ENCODE measurements at regions not wholly inside any gene's neighbourhood (a gene's known extent, or its start where the extent isn't known, plus 50 kb on each side); places are given as distances from the start of the nearest gene placed in this dataset.

- Histone ChIP-seq H3K27me3 (ENCODE audit: insufficient read depth, poor library complexity, severe bottlenecking) (no peaks in the 10 kb centered on the region), H3K4me3 (replicated peaks; ENCODE audit: insufficient read depth, low read length) (no peak overlapping the region), H3K27ac (replicated peaks) (no peak overlapping the region)
- TF ChIP-seq, protein P1, sequence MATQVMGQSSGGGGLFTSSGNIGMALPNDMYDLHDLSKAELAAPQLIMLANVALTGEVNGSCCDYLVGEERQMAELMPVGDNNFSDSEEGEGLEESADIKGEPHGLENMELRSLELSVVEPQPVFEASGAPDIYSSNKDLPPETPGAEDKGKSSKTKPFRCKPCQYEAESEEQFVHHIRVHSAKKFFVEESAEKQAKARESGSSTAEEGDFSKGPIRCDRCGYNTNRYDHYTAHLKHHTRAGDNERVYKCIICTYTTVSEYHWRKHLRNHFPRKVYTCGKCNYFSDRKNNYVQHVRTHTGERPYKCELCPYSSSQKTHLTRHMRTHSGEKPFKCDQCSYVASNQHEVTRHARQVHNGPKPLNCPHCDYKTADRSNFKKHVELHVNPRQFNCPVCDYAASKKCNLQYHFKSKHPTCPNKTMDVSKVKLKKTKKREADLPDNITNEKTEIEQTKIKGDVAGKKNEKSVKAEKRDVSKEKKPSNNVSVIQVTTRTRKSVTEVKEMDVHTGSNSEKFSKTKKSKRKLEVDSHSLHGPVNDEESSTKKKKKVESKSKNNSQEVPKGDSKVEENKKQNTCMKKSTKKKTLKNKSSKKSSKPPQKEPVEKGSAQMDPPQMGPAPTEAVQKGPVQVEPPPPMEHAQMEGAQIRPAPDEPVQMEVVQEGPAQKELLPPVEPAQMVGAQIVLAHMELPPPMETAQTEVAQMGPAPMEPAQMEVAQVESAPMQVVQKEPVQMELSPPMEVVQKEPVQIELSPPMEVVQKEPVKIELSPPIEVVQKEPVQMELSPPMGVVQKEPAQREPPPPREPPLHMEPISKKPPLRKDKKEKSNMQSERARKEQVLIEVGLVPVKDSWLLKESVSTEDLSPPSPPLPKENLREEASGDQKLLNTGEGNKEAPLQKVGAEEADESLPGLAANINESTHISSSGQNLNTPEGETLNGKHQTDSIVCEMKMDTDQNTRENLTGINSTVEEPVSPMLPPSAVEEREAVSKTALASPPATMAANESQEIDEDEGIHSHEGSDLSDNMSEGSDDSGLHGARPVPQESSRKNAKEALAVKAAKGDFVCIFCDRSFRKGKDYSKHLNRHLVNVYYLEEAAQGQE (IDR thresholded peaks at IDR 0.05; ENCODE audit: insufficient replicate concordance, low read depth), result no peak
- TF ChIP-seq POLR2AphosphoS5 (IDR thresholded peaks at IDR 0.05; ENCODE audit: low read depth) (no peak), SPI1 (IDR thresholded peaks at IDR 0.05; ENCODE audit: borderline replicate concordance, low read depth) (no peak)
- TF ChIP-seq, protein P2, sequence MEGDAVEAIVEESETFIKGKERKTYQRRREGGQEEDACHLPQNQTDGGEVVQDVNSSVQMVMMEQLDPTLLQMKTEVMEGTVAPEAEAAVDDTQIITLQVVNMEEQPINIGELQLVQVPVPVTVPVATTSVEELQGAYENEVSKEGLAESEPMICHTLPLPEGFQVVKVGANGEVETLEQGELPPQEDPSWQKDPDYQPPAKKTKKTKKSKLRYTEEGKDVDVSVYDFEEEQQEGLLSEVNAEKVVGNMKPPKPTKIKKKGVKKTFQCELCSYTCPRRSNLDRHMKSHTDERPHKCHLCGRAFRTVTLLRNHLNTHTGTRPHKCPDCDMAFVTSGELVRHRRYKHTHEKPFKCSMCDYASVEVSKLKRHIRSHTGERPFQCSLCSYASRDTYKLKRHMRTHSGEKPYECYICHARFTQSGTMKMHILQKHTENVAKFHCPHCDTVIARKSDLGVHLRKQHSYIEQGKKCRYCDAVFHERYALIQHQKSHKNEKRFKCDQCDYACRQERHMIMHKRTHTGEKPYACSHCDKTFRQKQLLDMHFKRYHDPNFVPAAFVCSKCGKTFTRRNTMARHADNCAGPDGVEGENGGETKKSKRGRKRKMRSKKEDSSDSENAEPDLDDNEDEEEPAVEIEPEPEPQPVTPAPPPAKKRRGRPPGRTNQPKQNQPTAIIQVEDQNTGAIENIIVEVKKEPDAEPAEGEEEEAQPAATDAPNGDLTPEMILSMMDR (IDR thresholded peaks at IDR 0.05; ENCODE audit: insufficient read depth, low read length), result no peak
- DNase-seq (ENCODE audit: low read depth in 1 of 2, low spot score in 1 of 2), result no peak
Observed at GRCh38 chr20:48178633-48179032, 393.4 kb upstream of the SULF2 start.

DNA sequence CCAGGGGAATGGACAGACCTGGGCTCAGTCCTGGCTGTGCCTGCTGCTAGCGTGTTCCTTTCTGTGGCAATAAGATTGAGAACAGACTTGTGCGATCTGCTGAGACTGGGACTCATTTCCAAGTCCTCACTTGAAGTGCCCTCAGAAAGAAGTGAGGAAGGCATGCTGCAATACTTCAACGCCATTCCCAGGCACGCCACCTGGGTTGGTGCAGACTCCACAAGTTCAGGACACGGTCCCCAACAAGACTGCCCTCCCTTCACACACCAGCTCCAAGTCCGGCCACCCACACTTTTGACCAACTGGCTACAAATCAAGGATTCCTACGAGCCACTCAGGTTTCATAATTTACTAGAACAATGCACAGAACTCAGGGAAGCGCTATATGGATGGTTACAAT lies 391.8 kb upstream of the SULF2 start:
- Histone ChIP-seq H3K27ac (replicated peaks) (no peak overlapping the region), H3K4me3 (replicated peaks; ENCODE audit: insufficient read depth, low read length) (no peak overlapping the region), H3K27me3 (ENCODE audit: insufficient read depth, poor library complexity, severe bottlenecking) (no peaks in the 10 kb centered on the region)
- no peak for DNase-seq (ENCODE audit: low read depth in 1 of 2, low spot score in 1 of 2)
- TF ChIP-seq, protein P1 (IDR thresholded peaks at IDR 0.05; ENCODE audit: insufficient replicate concordance, low read depth), result no peak
- no peak for TF ChIP-seq SPI1 (IDR thresholded peaks at IDR 0.05; ENCODE audit: borderline replicate concordance, low read depth)
- TF ChIP-seq, protein P2 (IDR thresholded peaks at IDR 0.05; ENCODE audit: insufficient read depth, low read length), result no peak
- no peak for TF ChIP-seq GABPA (IDR thresholded peaks at IDR 0.05; ENCODE audit: low read depth)
- TF ChIP-seq POLR2AphosphoS5 (IDR thresholded peaks at IDR 0.05; ENCODE audit: low read depth), result no peak

GRCh38 chr20:48176139-48176538 lies 390.9 kb upstream of the SULF2 start:
- Histone ChIP-seq H3K27me3 (ENCODE audit: insufficient read depth, poor library complexity, severe bottlenecking) (no peaks in the 10 kb centered on the region), H3K4me3 (replicated peaks; ENCODE audit: insufficient read depth, low read length) (no peak overlapping the region), H3K27ac (replicated peaks) (no peak overlapping the region)
- DNase-seq (ENCODE audit: low read depth in 1 of 2, low spot score in 1 of 2), result no peak
- TF ChIP-seq, protein P1 (IDR thresholded peaks at IDR 0.05; ENCODE audit: insufficient replicate concordance, low read depth), result no peak
- TF ChIP-seq, protein P2 (IDR thresholded peaks at IDR 0.05; ENCODE audit: insufficient read depth, low read length), result no peak
- no peak for TF ChIP-seq POLR2AphosphoS5 (IDR thresholded peaks at IDR 0.05; ENCODE audit: low read depth)
- TF ChIP-seq GABPA (IDR thresholded peaks at IDR 0.05; ENCODE audit: low read depth), result no peak
- no peak for TF ChIP-seq SPI1 (IDR thresholded peaks at IDR 0.05; ENCODE audit: borderline replicate concordance, low read depth)
